Keratinocyte (primary cell): ENCODE measurements at regions not wholly inside any gene's neighbourhood (a gene's known extent, or its start where the extent isn't known, plus 50 kb on each side); places are given as distances from the start of the nearest gene placed in this dataset.

ENCODE experiments used
- DNase-seq: peaks from one replicate; pipeline ENCODE4 v3.0.0-alpha.2; 2011; ENCODE audit warnings: low read depth, missing footprints, low spot score
- FAIRE-seq: peaks from 2 replicates; lab custom pipeline; 2011; peaks lifted over from hg19 to GRCh38; lab: Jason Lieb, UNC
- H2AFZ ChIP-seq: 2 replicates; pipeline ENCODE4 v1.6.0; 2012; ENCODE audit warnings: low read length, control low read depth, inconsistent platforms; ENCODE audit not compliant: control insufficient read depth
- H3K27ac ChIP-seq: 2 replicates; pipeline ENCODE4 v1.5.1; 2011; ENCODE audit warnings: low read length; ENCODE audit not compliant: control insufficient read depth, insufficient read depth
- H3K27me3 ChIP-seq: 3 replicates; pipeline ENCODE4 v1.6.0; 2011; ENCODE audit warnings: low read length; ENCODE audit not compliant: control insufficient read depth, insufficient read depth; ENCODE audit errors: extremely low read depth
- H3K36me3 ChIP-seq, 2 experiments: 2 replicates in 1 of 2; 3 replicates in 1 of 2; pipeline ENCODE4 v1.5.1; 2011; ENCODE audit warnings: low read length in 2 of 2, mild to moderate bottlenecking in 1 of 2; ENCODE audit not compliant: control insufficient read depth in 2 of 2, insufficient read depth in 2 of 2; ENCODE audit errors: extremely low read depth in 1 of 2
- H3K4me1 ChIP-seq: 3 replicates; pipeline ENCODE4 v1.5.1; 2011; ENCODE audit warnings: low read length; ENCODE audit not compliant: control insufficient read depth, insufficient read depth; ENCODE audit errors: extremely low read depth
- H3K4me2 ChIP-seq: 3 replicates; pipeline ENCODE4 v1.6.0; 2011; ENCODE audit warnings: low read depth, low read length; ENCODE audit not compliant: control insufficient read depth, insufficient read depth; ENCODE audit errors: extremely low read depth
- H3K4me3 ChIP-seq, 3 experiments: fragments of 200-600 bp in 1 of 3; sonication (generic) in 1 of 3; 2 replicates in 2 of 3; 3 replicates in 1 of 3; pipeline ENCODE4 v1.5.1; 2011 to 2016; ENCODE audit warnings: low read length in 3 of 3, mild to moderate bottlenecking in 3 of 3, control low read depth in 2 of 3, inconsistent platforms in 1 of 3, low read depth in 1 of 3, mixed read lengths in 1 of 3, mixed run types in 1 of 3, moderate library complexity in 1 of 3; ENCODE audit not compliant: control insufficient read depth in 2 of 3, insufficient read depth in 2 of 3; ENCODE audit errors: extremely low read depth in 1 of 3
- H3K79me2 ChIP-seq: 2 replicates; pipeline ENCODE4 v1.6.0; 2012; ENCODE audit warnings: low read length; ENCODE audit not compliant: control insufficient read depth, insufficient read depth
- H3K9ac ChIP-seq: 3 replicates; pipeline ENCODE4 v1.6.0; 2011; ENCODE audit warnings: low read length; ENCODE audit not compliant: control insufficient read depth, insufficient read depth; ENCODE audit errors: extremely low read depth
- H3K9me1 ChIP-seq: 3 replicates; pipeline ENCODE4 v1.6.0; 2011; ENCODE audit warnings: low read length; ENCODE audit not compliant: control insufficient read depth, insufficient read depth; ENCODE audit errors: extremely low read depth
- H3K9me3 ChIP-seq: 2 replicates; pipeline ENCODE4 v1.5.1; 2012; ENCODE audit warnings: low read depth, low read length; ENCODE audit not compliant: control insufficient read depth
- H4K20me1 ChIP-seq: 3 replicates; pipeline ENCODE4 v1.6.0; 2011; ENCODE audit warnings: low read length; ENCODE audit not compliant: control insufficient read depth, insufficient read depth; ENCODE audit errors: extremely low read depth
- EZH2 ChIP-seq: IDR thresholded peaks from one replicate; pipeline ENCODE4 v1.6.1; 2012; ENCODE audit warnings: inconsistent platforms, mild to moderate bottlenecking, low read length, moderate library complexity
- dilution Hi-C: fragments of 300-500 bp; cut with MboI; formaldehyde crosslinking; loops from one replicate; pipeline ENCODE4 v1.7.0; 2020; ENCODE audit warnings: low sequenced_read_pairs; ENCODE audit not compliant: extremely low pct_ligation_motif_present
- TF ChIP-seq, protein P1 (sequence below), 3 experiments: IDR thresholded peaks in 1 of 3; conservative IDR thresholded peaks in 1 of 3; optimal IDR thresholded peaks in 1 of 3; 2 replicates in 2 of 3; 3 replicates in 1 of 3; pipeline versions ENCODE3 to v1.5.1; 2011; ENCODE audit warnings: low read length in 3 of 3, mild to moderate bottlenecking in 3 of 3, moderate library complexity in 2 of 3, control low read depth in 1 of 3, inconsistent platforms in 1 of 3; ENCODE audit not compliant: insufficient read depth in 2 of 3; ENCODE audit errors: extremely low read depth in 1 of 3

DNA sequence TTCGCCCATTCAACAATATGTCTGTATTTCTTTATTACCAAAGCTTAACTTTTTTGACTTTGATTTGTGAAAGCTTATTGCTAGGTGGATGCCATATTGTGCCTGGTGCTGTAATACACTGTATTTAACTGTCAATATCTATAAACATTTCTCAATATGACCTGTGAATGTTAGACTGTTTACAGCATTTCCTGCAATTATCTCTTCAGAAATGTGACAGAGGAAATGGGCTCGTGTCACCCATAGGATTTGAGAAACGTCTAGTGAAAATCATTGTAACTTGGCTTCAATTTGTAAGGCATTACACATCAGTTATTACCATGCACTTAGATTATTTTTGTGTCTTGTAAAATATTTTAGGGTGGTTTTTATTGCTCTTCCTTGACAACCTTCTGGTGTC, 237.8 kb upstream of the ADGRL2 start:
- Histone ChIP-seq H3K79me2 (no peaks in the 10 kb centered on the region), H3K4me3 (no peak overlapping the region), H3K9me3 (no peaks in the 10 kb centered on the region), H3K27ac (no peak overlapping the region), H3K9ac (no peak overlapping the region), H3K4me1 (peaks cover 3% of the 10 kb centered on the region), H3K36me3 (no peaks in the 10 kb centered on the region), H3K27me3 (no peaks in the 10 kb centered on the region), H2AFZ (no peak overlapping the region), H3K4me2 (no peak overlapping the region), H4K20me1 (no peaks in the 10 kb centered on the region), H3K9me1 (no peaks in the 10 kb centered on the region)
- dilution Hi-C loops, result no loop called here
- FAIRE-seq (no peak), DNase-seq (no peak)
- TF ChIP-seq, protein P1, sequence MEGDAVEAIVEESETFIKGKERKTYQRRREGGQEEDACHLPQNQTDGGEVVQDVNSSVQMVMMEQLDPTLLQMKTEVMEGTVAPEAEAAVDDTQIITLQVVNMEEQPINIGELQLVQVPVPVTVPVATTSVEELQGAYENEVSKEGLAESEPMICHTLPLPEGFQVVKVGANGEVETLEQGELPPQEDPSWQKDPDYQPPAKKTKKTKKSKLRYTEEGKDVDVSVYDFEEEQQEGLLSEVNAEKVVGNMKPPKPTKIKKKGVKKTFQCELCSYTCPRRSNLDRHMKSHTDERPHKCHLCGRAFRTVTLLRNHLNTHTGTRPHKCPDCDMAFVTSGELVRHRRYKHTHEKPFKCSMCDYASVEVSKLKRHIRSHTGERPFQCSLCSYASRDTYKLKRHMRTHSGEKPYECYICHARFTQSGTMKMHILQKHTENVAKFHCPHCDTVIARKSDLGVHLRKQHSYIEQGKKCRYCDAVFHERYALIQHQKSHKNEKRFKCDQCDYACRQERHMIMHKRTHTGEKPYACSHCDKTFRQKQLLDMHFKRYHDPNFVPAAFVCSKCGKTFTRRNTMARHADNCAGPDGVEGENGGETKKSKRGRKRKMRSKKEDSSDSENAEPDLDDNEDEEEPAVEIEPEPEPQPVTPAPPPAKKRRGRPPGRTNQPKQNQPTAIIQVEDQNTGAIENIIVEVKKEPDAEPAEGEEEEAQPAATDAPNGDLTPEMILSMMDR (optimal IDR thresholded peaks at IDR 0.05 in 1 of 3, IDR thresholded peaks at IDR 0.05 in 1 of 3, conservative IDR thresholded peaks at IDR 0.05 in 1 of 3; ENCODE audit: extremely low read depth in 1 of 3, insufficient read depth in 2 of 3, low read length in 3 of 3), result no peak
- no peak for TF ChIP-seq EZH2

DNA sequence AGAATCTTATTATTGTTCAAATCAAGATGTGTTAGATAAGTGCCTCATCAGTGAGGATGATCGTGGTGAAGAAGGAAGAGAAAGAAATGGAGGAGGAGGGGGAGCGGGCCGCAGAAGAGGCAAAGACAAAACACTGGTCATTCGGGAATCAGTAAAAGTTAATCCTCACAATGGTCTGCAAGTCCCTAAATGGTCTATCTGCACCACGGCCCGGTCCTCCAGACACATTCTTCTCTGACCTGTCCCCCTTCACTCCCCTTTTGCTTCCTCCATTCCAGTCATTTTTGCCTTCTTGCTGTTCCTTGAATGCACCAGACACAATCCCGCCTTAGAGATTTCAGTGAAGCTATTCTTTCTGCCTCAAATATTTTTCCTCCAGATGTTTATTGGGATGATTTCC, 240.1 kb upstream of the ADGRL2 start:
- H3K9me1 ChIP-seq, result no peaks in the 10 kb centered on the region
- H2AFZ ChIP-seq, result no peak overlapping the region
- FAIRE-seq (no peak), DNase-seq (no peak)
- no peaks in the 10 kb centered on the region for H3K36me3 ChIP-seq
- H3K27ac ChIP-seq, result no peak overlapping the region
- H3K4me3 ChIP-seq, result no peak overlapping the region
- no peaks in the 10 kb centered on the region for H3K27me3 ChIP-seq
- H3K79me2 ChIP-seq, result no peaks in the 10 kb centered on the region
- H3K9me3 ChIP-seq, result no peaks in the 10 kb centered on the region
- TF ChIP-seq, protein P1 (optimal IDR thresholded peaks at IDR 0.05 in 1 of 3, IDR thresholded peaks at IDR 0.05 in 1 of 3, conservative IDR thresholded peaks at IDR 0.05 in 1 of 3; ENCODE audit: extremely low read depth in 1 of 3, insufficient read depth in 2 of 3, low read length in 3 of 3), result no peak
- no peak for TF ChIP-seq EZH2
- H3K4me1 ChIP-seq, result peaks cover 3% of the 10 kb centered on the region
- no peaks in the 10 kb centered on the region for H4K20me1 ChIP-seq
- no peak overlapping the region for H3K4me2 ChIP-seq
- no peak overlapping the region for H3K9ac ChIP-seq
- dilution Hi-C loops, result no loop called here
